ENCODE measurements at regions not wholly inside any gene's neighbourhood (a gene's known extent, or its start where the extent isn't known, plus 50 kb on each side); places are given as distances from the start of the nearest gene placed in this dataset.

GRCh38 chr5:105945203-105945972 lies 1725.3 kb downstream of the EFNA5 start:
- no peak for TF ChIP-seq CTCF (IDR thresholded peaks at IDR 0.05; ENCODE audit: poor library complexity)
- no peak for TF ChIP-seq EZH2 (IDR thresholded peaks at IDR 0.05; ENCODE audit: borderline replicate concordance)
